Kidney epithelial cell (primary cell): ENCODE measurements at regions not wholly inside any gene's neighbourhood (a gene's known extent, or its start where the extent isn't known, plus 50 kb on each side); places are given as distances from the start of the nearest gene placed in this dataset.

Experiments used
- DNase-seq: peaks from one replicate; pipeline ENCODE4 v3.0.0-alpha.2; 2010; ENCODE audit warnings: low read depth
- H3K27me3 ChIP-seq: 2 replicates; pipeline ENCODE4 v1.6.0; 2011; ENCODE audit warnings: low read length; ENCODE audit not compliant: control insufficient read depth, insufficient read depth
- H3K36me3 ChIP-seq: 2 replicates; pipeline ENCODE4 v1.5.1; 2011; ENCODE audit warnings: low read length; ENCODE audit not compliant: control insufficient read depth, insufficient read depth
- H3K4me3 ChIP-seq: 2 replicates; pipeline ENCODE4 v1.5.1; 2011; ENCODE audit warnings: low read depth, mild to moderate bottlenecking, control low read depth, low read length
- CTCF ChIP-seq: IDR thresholded peaks from 2 replicates; pipeline ENCODE4 v1.5.1; 2011; ENCODE audit warnings: mild to moderate bottlenecking, moderate library complexity, low read length, control low read depth, inconsistent platforms; ENCODE audit not compliant: insufficient read depth, poor library complexity, severe bottlenecking

GRCh38 chrX:36436361-36436760, 516.8 kb downstream of the CFAP47 start:
- Histone ChIP-seq H3K36me3 (no peaks in the 10 kb centered on the region), H3K4me3 (no peak overlapping the region), H3K27me3 (no peaks in the 10 kb centered on the region)
- no peak for TF ChIP-seq CTCF
- no peak for DNase-seq

GRCh38 chrX:36443007-36443406, 523.5 kb downstream of the CFAP47 start:
- Histone ChIP-seq H3K27me3 (no peaks in the 10 kb centered on the region), H3K36me3 (no peaks in the 10 kb centered on the region), H3K4me3 (no peak overlapping the region)
- no peak for TF ChIP-seq CTCF
- DNase-seq: no peak

- TF ChIP-seq CTCF: no peak
- H3K27me3 ChIP-seq: no peaks in the 10 kb centered on the region
- H3K4me3 ChIP-seq: no peak overlapping the region
- DNase-seq: no peak
- no peaks in the 10 kb centered on the region for H3K36me3 ChIP-seq
Observed at GRCh38 chrX:36445566-36445965, 526.0 kb downstream of the CFAP47 start.

- no peak for TF ChIP-seq CTCF
- no peak for DNase-seq
- Histone ChIP-seq H3K27me3 (no peaks in the 10 kb centered on the region), H3K36me3 (no peaks in the 10 kb centered on the region), H3K4me3 (no peak overlapping the region)
Observed at GRCh38 chrX:36462142-36462541, 542.6 kb downstream of the CFAP47 start.

GRCh38 chrX:36480441-36480990, 527.6 kb upstream of the FAM47C start:
- no peak for DNase-seq
- TF ChIP-seq CTCF: no peak

GRCh38 chrX:36501169-36501702, 506.9 kb upstream of the FAM47C start:
- Histone ChIP-seq H3K36me3 (no peaks in the 10 kb centered on the region), H3K27me3 (no peaks in the 10 kb centered on the region), H3K4me3 (no peak overlapping the region)
- no peak for TF ChIP-seq CTCF
- no peak for DNase-seq

More at GRCh38 chrX:36480441-36480990, 527.6 kb upstream of the FAM47C start:
- Histone ChIP-seq H3K27me3 (no peaks in the 10 kb centered on the region), H3K4me3 (no peak overlapping the region), H3K36me3 (no peaks in the 10 kb centered on the region)
